CD4-positive, alpha-beta memory T cell (primary cell): ENCODE measurements at regions not wholly inside any gene's neighbourhood (a gene's known extent, or its start where the extent isn't known, plus 50 kb on each side); places are given as distances from the start of the nearest gene placed in this dataset.

Experiments
- CTCF ChIA-PET: fragments of 350-600 bp; sonication (Branson Sonifier 250); formaldehyde crosslinking; loops from one replicate; lab custom pipeline; 2021; ENCODE audit warnings: inconsistent platforms; ENCODE audit not compliant: partially characterized antibody; lab: Charles Lee
- POLR2A ChIA-PET: fragments of 350-600 bp; sonication (Branson Sonifier 250); formaldehyde crosslinking; loops from one replicate; lab custom pipeline; 2021; ENCODE audit not compliant: partially characterized antibody; lab: Charles Lee
- DNase-seq, 5 donors: peaks; one replicate each; pipeline versions ENCODE4 v3.0.0 to v3.0.0-alpha.2; 2020 to 2022; ENCODE audit warnings: mixed read lengths in 1 of 5
- H3K27ac ChIP-seq: one replicate; pipeline ENCODE4 v1.7.0; 2013; ENCODE audit warnings: low read depth, low read length
- H3K27me3 ChIP-seq: 2 replicates; pipeline ENCODE4 v1.7.0; 2013; ENCODE audit warnings: mild to moderate bottlenecking, low read length, moderate library complexity; ENCODE audit not compliant: insufficient read depth
- H3K36me3 ChIP-seq: 2 replicates; pipeline ENCODE4 v1.7.0; 2013; ENCODE audit warnings: mild to moderate bottlenecking, low read length, moderate library complexity; ENCODE audit not compliant: insufficient read depth
- H3K4me1 ChIP-seq: 2 replicates; pipeline ENCODE4 v1.7.0; 2013; ENCODE audit warnings: mild to moderate bottlenecking, low read length, moderate library complexity; ENCODE audit not compliant: insufficient read depth
- H3K4me3 ChIP-seq, 2 donors: one replicate each; pipeline ENCODE4 v1.7.0; 2013; ENCODE audit warnings: low read length in 2 of 2, mild to moderate bottlenecking in 1 of 2
- H3K9me3 ChIP-seq, 2 donors: one replicate each; pipeline ENCODE4 v1.7.0; 2013; ENCODE audit warnings: low read length in 2 of 2, control low read depth in 1 of 2; ENCODE audit not compliant: control insufficient read depth in 1 of 2
- H3K27ac Mint-ChIP-seq, 7 donors: one replicate each; pipeline ENCODE4 v1.8.0; 2020 to 2021; ENCODE audit warnings: mixed read lengths in 7 of 7, mild to moderate bottlenecking in 6 of 7, inconsistent platforms in 3 of 7, moderate library complexity in 3 of 7
- H3K27me3 Mint-ChIP-seq, 2 donors: one replicate each; pipeline ENCODE4 v1.8.0; 2020 to 2021; ENCODE audit warnings: mixed read lengths in 2 of 2
- H3K36me3 Mint-ChIP-seq, 2 donors: one replicate each; pipeline ENCODE4 v1.8.0; 2020 to 2021; ENCODE audit warnings: mixed read lengths in 2 of 2, inconsistent platforms in 1 of 2, mild to moderate bottlenecking in 1 of 2
- H3K4me1 Mint-ChIP-seq, 4 donors: one replicate each; pipeline ENCODE4 v1.8.0; 2020 to 2021; ENCODE audit warnings: mixed read lengths in 4 of 4, mild to moderate bottlenecking in 1 of 4
- H3K4me3 Mint-ChIP-seq, 8 donors: one replicate each; pipeline ENCODE4 v1.8.0; 2020 to 2021; ENCODE audit warnings: mixed read lengths in 8 of 8, mild to moderate bottlenecking in 7 of 8, moderate library complexity in 6 of 8, inconsistent platforms in 3 of 8
- H3K9me3 Mint-ChIP-seq, 8 donors: one replicate each; pipeline ENCODE4 v1.8.0; 2020 to 2021; ENCODE audit warnings: mixed read lengths in 8 of 8, mild to moderate bottlenecking in 5 of 8, inconsistent platforms in 3 of 8, moderate library complexity in 1 of 8
- intact Hi-C: fragments of 100-400 bp; cut with micrococcal nuclease; formaldehyde crosslinking; loops from one replicate; pipeline ENCODE4 v1.15.1; 2023

DNA sequence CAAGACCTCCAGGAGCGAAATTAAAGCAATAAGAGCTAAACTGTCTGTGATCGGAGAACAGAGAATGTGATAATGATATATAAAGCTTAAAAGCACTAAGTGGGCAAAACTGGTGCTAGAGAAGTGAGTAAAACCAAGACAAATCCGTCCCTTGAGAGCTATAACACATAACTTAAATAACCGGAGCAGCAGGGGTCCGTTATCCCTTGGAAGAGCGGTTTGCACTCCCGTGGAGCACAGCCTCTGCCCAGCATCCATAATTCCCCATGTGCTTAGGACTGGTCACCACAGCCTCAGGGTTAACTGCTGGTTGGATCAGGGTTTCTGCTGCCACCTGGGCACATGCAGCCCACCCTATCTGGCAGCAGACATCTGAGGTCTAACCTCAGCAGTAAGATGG lies 489.0 kb downstream of the NPIPA7 start:
- H3K27ac Mint-ChIP-seq = no peak overlapping the region
- ChIA-PET CTCF (interaction anchor here (1.1 to 1.2 kb wide), 2 partner anchors 12 to 711 kb away, joined by 3 to 7 read pairs; no protein-coding TSS in a partner anchor), POLR2A (no interaction called here)
- H3K4me1 Mint-ChIP-seq = no peaks in the 10 kb centered on the region
- peaks cover 6 to 17% of the 10 kb centered on the region in 2 donors for H3K27me3 Mint-ChIP-seq
- no peak overlapping the region for H3K4me3 ChIP-seq
- no peaks in the 10 kb centered on the region for H3K36me3 Mint-ChIP-seq
- intact Hi-C loops = no loop called here
- H3K9me3 Mint-ChIP-seq = no peaks in the 10 kb centered on the region
- DNase-seq = no peak
- no peaks in the 10 kb centered on the region for H3K27me3 ChIP-seq
- H3K9me3 ChIP-seq = no peaks in the 10 kb centered on the region
- no peak overlapping the region for H3K27ac ChIP-seq
- no peaks in the 10 kb centered on the region for H3K4me1 ChIP-seq
- no peak overlapping the region for H3K4me3 Mint-ChIP-seq
- no peaks in the 10 kb centered on the region for H3K36me3 ChIP-seq

DNA sequence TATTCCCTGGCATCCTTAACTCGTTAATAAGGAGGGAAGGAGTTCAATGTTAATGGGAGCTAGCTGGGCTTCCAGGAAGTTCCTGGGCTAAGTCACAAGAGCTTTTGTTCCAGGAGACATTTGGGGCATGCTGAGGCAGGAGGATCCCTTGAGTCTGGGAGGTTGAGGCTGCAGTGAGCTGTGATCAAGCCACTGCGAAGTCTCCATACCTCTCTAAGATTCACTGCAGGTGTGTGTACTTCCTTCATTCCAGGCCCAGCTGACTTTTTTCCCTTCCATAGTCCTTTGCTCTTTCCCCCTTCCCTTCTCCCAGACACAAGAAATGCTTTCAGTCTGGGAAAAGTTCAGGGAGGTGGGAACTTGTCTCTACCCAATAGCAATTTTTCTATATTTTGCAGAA lies 489.8 kb downstream of the NPIPA7 start:
- Mint-ChIP-seq H3K36me3 (no peaks in the 10 kb centered on the region), H3K4me1 (no peaks in the 10 kb centered on the region), H3K9me3 (no peaks in the 10 kb centered on the region), H3K27me3 (peaks cover 6 to 17% of the 10 kb centered on the region in 2 donors), H3K4me3 (no peak overlapping the region), H3K27ac (no peak overlapping the region)
- DNase-seq = no peak
- Histone ChIP-seq H3K27me3 (no peaks in the 10 kb centered on the region), H3K4me1 (no peaks in the 10 kb centered on the region), H3K36me3 (no peaks in the 10 kb centered on the region), H3K4me3 (no peak overlapping the region), H3K9me3 (no peaks in the 10 kb centered on the region), H3K27ac (no peak overlapping the region)
- POLR2A ChIA-PET = no interaction called here
- intact Hi-C loops = no loop called here
- CTCF ChIA-PET = interaction anchor here (1.0 to 1.2 kb wide), 2 partner anchors 9 to 710 kb away, joined by 3 to 7 read pairs; no protein-coding TSS in a partner anchor

DNA sequence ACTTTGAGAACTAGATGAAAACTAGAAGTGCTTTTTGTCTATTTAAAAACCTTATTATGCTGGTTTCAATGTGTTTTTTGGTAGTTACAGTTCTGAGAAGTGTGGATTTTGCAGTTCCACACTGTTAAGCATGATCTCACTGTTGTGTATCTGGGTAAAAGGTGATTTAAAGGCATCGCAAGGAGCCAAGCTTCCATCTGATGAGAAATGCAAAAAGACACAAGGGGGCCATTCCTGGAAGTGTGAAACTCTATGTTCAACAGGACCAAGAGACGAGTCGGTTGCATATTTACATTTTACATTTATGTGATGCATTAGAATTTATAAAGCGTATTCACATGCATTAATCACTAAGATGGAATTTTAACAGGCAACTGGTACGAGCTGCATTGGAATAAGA lies 490.8 kb downstream of the NPIPA7 start:
- intact Hi-C loops = no loop called here
- no peaks in the 10 kb centered on the region for H3K4me1 Mint-ChIP-seq
- Histone ChIP-seq H3K4me1 (no peaks in the 10 kb centered on the region), H3K36me3 (no peaks in the 10 kb centered on the region), H3K4me3 (no peak overlapping the region), H3K27ac (no peak overlapping the region), H3K27me3 (no peaks in the 10 kb centered on the region), H3K9me3 (no peaks in the 10 kb centered on the region)
- POLR2A ChIA-PET = no interaction called here
- H3K36me3 Mint-ChIP-seq = no peaks in the 10 kb centered on the region
- H3K9me3 Mint-ChIP-seq = no peaks in the 10 kb centered on the region
- CTCF ChIA-PET = no interaction called here
- no peak overlapping the region for H3K27ac Mint-ChIP-seq
- DNase-seq = no peak
- peaks cover 9 to 17% of the 10 kb centered on the region in 2 donors for H3K27me3 Mint-ChIP-seq
- no peak overlapping the region for H3K4me3 Mint-ChIP-seq

DNA sequence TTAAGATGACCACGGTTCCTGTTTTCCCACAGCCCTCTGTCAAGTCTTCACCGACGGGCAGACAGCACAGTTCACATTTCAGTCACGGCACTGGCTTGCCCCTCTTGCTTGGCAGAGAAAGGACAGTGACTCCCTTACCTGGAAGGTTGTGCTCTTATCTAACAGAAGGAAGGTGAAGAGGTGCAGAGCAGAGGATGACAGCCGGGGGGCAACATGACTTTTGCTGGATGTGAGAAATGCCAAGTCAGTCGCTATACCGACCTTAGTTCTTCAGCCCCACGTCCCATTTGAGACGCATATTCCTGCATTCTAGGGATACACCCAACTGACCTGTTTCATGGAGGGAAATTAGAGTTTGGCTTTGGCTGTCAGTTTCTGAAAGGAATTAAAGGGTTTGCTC lies 492.3 kb downstream of the NPIPA7 start:
- CTCF ChIA-PET = no interaction called here
- Mint-ChIP-seq H3K36me3 (no peaks in the 10 kb centered on the region), H3K4me1 (no peaks in the 10 kb centered on the region), H3K27me3 (peaks cover 12 to 18% of the 10 kb centered on the region in 2 donors), H3K27ac (no peak overlapping the region), H3K9me3 (no peaks in the 10 kb centered on the region), H3K4me3 (no peak overlapping the region)
- no peaks in the 10 kb centered on the region for H3K36me3 ChIP-seq
- no peaks in the 10 kb centered on the region for H3K4me1 ChIP-seq
- no peaks in the 10 kb centered on the region for H3K27me3 ChIP-seq
- no peak overlapping the region for H3K27ac ChIP-seq
- no peak overlapping the region for H3K4me3 ChIP-seq
- intact Hi-C loops = no loop called here
- no peaks in the 10 kb centered on the region for H3K9me3 ChIP-seq
- no peak for DNase-seq
- POLR2A ChIA-PET = no interaction called here

DNA sequence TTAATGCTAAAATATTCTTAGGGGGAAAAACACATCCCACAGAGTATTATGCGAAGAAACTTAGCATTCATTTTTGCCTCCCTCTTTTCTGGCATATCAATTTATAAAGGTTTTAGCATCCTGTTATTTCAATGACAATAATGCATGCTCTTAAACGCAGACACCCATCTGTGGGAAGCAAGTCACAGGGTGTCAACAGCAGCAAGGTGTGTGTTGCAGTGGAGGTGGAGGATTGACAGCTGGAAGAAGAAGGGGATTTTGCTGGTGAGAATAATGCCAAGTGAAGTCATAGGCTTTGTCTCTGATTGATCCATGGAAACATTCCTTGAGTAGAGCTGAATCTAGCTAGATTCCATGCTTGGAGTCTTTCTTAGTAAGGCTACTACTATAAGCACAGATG lies 498.1 kb downstream of the NPIPA7 start:
- Histone ChIP-seq H3K27me3 (no peaks in the 10 kb centered on the region), H3K9me3 (no peaks in the 10 kb centered on the region), H3K36me3 (no peaks in the 10 kb centered on the region), H3K27ac (no peak overlapping the region), H3K4me3 (no peak overlapping the region), H3K4me1 (no peaks in the 10 kb centered on the region)
- Mint-ChIP-seq H3K27me3 (peaks cover 10 to 16% of the 10 kb centered on the region in 2 donors), H3K9me3 (peaks cover 0 to 2% (median 0%) of the 10 kb centered on the region in 8 donors), H3K4me1 (no peaks in the 10 kb centered on the region), H3K36me3 (no peaks in the 10 kb centered on the region), H3K4me3 (no peak overlapping the region), H3K27ac (no peak overlapping the region)
- no peak for DNase-seq
- POLR2A ChIA-PET = no interaction called here
- intact Hi-C loops = no loop called here
- CTCF ChIA-PET = interaction anchor here (2.1 kb wide), 1 partner anchor 14 kb away, joined by 7 read pairs; no protein-coding TSS in a partner anchor

- Histone ChIP-seq H3K27ac (no peak overlapping the region), H3K9me3 (no peaks in the 10 kb centered on the region), H3K4me3 (no peak overlapping the region), H3K27me3 (no peaks in the 10 kb centered on the region), H3K4me1 (no peaks in the 10 kb centered on the region), H3K36me3 (no peaks in the 10 kb centered on the region)
- peaks cover 5 to 11% of the 10 kb centered on the region in 2 donors for H3K27me3 Mint-ChIP-seq
- H3K4me3 Mint-ChIP-seq = no peak overlapping the region
- ChIA-PET CTCF (interaction anchor here (1.2 kb wide), 1 partner anchor 12 kb away, joined by 3 read pairs; no protein-coding TSS in a partner anchor), POLR2A (no interaction called here)
- no peaks in the 10 kb centered on the region for H3K36me3 Mint-ChIP-seq
- H3K9me3 Mint-ChIP-seq = peaks cover 0 to 2% (median 0%) of the 10 kb centered on the region in 8 donors
- no peak overlapping the region for H3K27ac Mint-ChIP-seq
- no peak for DNase-seq
- intact Hi-C loops = no loop called here
- H3K4me1 Mint-ChIP-seq = peaks cover 0 to 1% (median 0%) of the 10 kb centered on the region in 4 donors
Measured at GRCh38 chr16:16879567-16880251, 500.8 kb downstream of the NPIPA7 start.

- peaks cover 5 to 10% of the 10 kb centered on the region in 2 donors for H3K27me3 Mint-ChIP-seq
- ChIA-PET CTCF (interaction anchor here (1.6 kb wide), 1 partner anchor 19 kb away, joined by 4 read pairs; no protein-coding TSS in a partner anchor), POLR2A (no interaction called here)
- no peak for DNase-seq
- no peak overlapping the region for H3K27ac Mint-ChIP-seq
- H3K36me3 ChIP-seq = no peaks in the 10 kb centered on the region
- H3K4me1 Mint-ChIP-seq = peaks cover 0 to 1% (median 0%) of the 10 kb centered on the region in 4 donors
- H3K4me1 ChIP-seq = no peaks in the 10 kb centered on the region
- no peaks in the 10 kb centered on the region for H3K9me3 ChIP-seq
- no peaks in the 10 kb centered on the region for H3K27me3 ChIP-seq
- intact Hi-C loops = no loop called here
- no peak overlapping the region for H3K27ac ChIP-seq
- H3K4me3 ChIP-seq = no peak overlapping the region
- peaks cover 0 to 2% (median 0%) of the 10 kb centered on the region in 8 donors for H3K9me3 Mint-ChIP-seq
- H3K36me3 Mint-ChIP-seq = no peaks in the 10 kb centered on the region
- no peak overlapping the region for H3K4me3 Mint-ChIP-seq
Measured at GRCh38 chr16:16881814-16882213, 502.9 kb downstream of the NPIPA7 start.
